Fibroblast of the aortic adventitia (primary cell): ENCODE measurements at regions not wholly inside any gene's neighbourhood (a gene's known extent, or its start where the extent isn't known, plus 50 kb on each side); places are given as distances from the start of the nearest gene placed in this dataset.
"Not testable (repeated sequence)": the region's sequence is repeated elsewhere in the genome, so short reads cannot be mapped to it uniquely, and the experiment has no call there.

ENCODE experiments used
- DNase-seq: peaks from one replicate; pipeline ENCODE4 v3.0.0-alpha.2; 2010; ENCODE audit warnings: low read depth
- H3K4me3 ChIP-seq: 2 replicates; pipeline ENCODE4 v1.5.1; 2011; ENCODE audit warnings: low read depth, mild to moderate bottlenecking, control low read depth, low read length, moderate library complexity
- CTCF ChIP-seq: IDR thresholded peaks from 2 replicates; pipeline ENCODE4 v1.5.1; 2011; ENCODE audit warnings: mild to moderate bottlenecking, low read length, control low read depth, inconsistent platforms; ENCODE audit not compliant: insufficient read depth

GRCh38 chr12:17571047-17571446, 518.9 kb downstream of the RERGL start:
- TF ChIP-seq CTCF = no peak
- H3K4me3 ChIP-seq = no peak overlapping the region
- DNase-seq = no peak

- H3K4me3 ChIP-seq, DNase-seq: not testable (repeated sequence)
Measured at GRCh38 chr12:17564630-17565029, 525.4 kb downstream of the RERGL start.

GRCh38 chr12:17550011-17550410, 540.0 kb downstream of the RERGL start:
- no peak overlapping the region for H3K4me3 ChIP-seq
- TF ChIP-seq CTCF = no peak
- DNase-seq = no peak

GRCh38 chr12:17540921-17541320, 549.1 kb downstream of the RERGL start:
- H3K4me3 ChIP-seq = no peak overlapping the region
- DNase-seq = no peak
- TF ChIP-seq CTCF = no peak

GRCh38 chr12:17528394-17528793, 561.6 kb downstream of the RERGL start:
- H3K4me3 ChIP-seq = no peak overlapping the region
- no peak for DNase-seq
- no peak for TF ChIP-seq CTCF

- TF ChIP-seq CTCF = no peak
- no peak overlapping the region for H3K4me3 ChIP-seq
Measured at GRCh38 chr12:17527021-17527420, 563.0 kb downstream of the RERGL start.

GRCh38 chr12:17511369-17511768, 578.6 kb downstream of the RERGL start:
- DNase-seq = no peak
- no peak overlapping the region for H3K4me3 ChIP-seq
- TF ChIP-seq CTCF = no peak

More at GRCh38 chr12:17527021-17527420, 563.0 kb downstream of the RERGL start:
- no peak for DNase-seq
